K562 (cell line): ENCODE measurements at regions not wholly inside any gene's neighbourhood (a gene's known extent, or its start where the extent isn't known, plus 50 kb on each side); places are given as distances from the start of the nearest gene placed in this dataset.

Experiments
- BCLAF1 ChIP-seq, 2 experiments: fragments of 450-650 bp in 1 of 2; IDR thresholded peaks; 2 replicates each; pipeline ENCODE4 v1.6.1; 2011 to 2017; ENCODE audit warnings: low read depth in 2 of 2, antibody characterized with exemption in 1 of 2, borderline replicate concordance in 1 of 2, low read length in 1 of 2, mild to moderate bottlenecking in 1 of 2, mixed read lengths in 1 of 2; ENCODE audit not compliant: control insufficient read depth in 1 of 2
- CTCF ChIP-seq, 3 experiments: IDR thresholded peaks in 2 of 3; conservative IDR thresholded peaks in 1 of 3; 2 replicates each; pipeline ENCODE4 v1.5.1; 2011 to 2012; ENCODE audit warnings: low read length in 3 of 3, mild to moderate bottlenecking in 3 of 3, control low read depth in 2 of 3, improper control_type of control experiment in 1 of 3, inconsistent platforms in 1 of 3, low read depth in 1 of 3, mixed read lengths in 1 of 3, moderate library complexity in 1 of 3; ENCODE audit not compliant: insufficient read depth in 2 of 3
- EP300 ChIP-seq: IDR thresholded peaks from 2 replicates; pipeline ENCODE4 v1.6.1; 2012; ENCODE audit warnings: low read length, improper control_type of control experiment
- HDAC6 ChIP-seq: IDR thresholded peaks from 2 replicates; pipeline ENCODE4 v1.6.1; 2012; ENCODE audit warnings: low read depth, mild to moderate bottlenecking, control low read depth, inconsistent platforms, low read length, moderate library complexity
- HMG20B ChIP-seq: fragments of 250-450 bp; sonication (Bioruptor Pico); IDR thresholded peaks from 2 replicates; pipeline ENCODE4 v1.5.0; 2021; ENCODE audit warnings: mild to moderate bottlenecking
- MAX ChIP-seq: sonication (generic); formaldehyde crosslinking; IDR thresholded peaks from 2 replicates; pipeline ENCODE4 v1.9.0; 2022; ENCODE audit warnings: mild to moderate bottlenecking, missing genetic modification reagents
- POLR2A ChIP-seq: fragments of 450-650 bp; conservative IDR thresholded peaks from 2 replicates; pipeline ENCODE4 v1.6.1; 2016
- SOX6 ChIP-seq: fragments of 450-650 bp; IDR thresholded peaks from 2 replicates; pipeline ENCODE4 v1.6.1; 2014; ENCODE audit warnings: mild to moderate bottlenecking
- USF2 ChIP-seq: sonication (generic); formaldehyde crosslinking; IDR thresholded peaks from 2 replicates; pipeline ENCODE4 v1.5.0; 2020; ENCODE audit warnings: missing genetic modification reagents
- YY1 ChIP-seq, 3 experiments: IDR thresholded peaks; 2 replicates each; pipeline ENCODE4 v1.6.1; 2011; ENCODE audit warnings: low read length in 2 of 3, mild to moderate bottlenecking in 2 of 3, moderate library complexity in 2 of 3, borderline replicate concordance in 1 of 3, control low read depth in 1 of 3, low read depth in 1 of 3; ENCODE audit not compliant: insufficient read depth in 3 of 3, insufficient replicate concordance in 2 of 3, control insufficient read depth in 1 of 3, insufficient read length in 1 of 3; ENCODE audit errors: extremely low read depth in 1 of 3
- ZNF518B ChIP-seq: fragments of 250-450 bp; sonication (Bioruptor Pico); IDR thresholded peaks from 2 replicates; pipeline ENCODE4 v1.5.0; 2021; ENCODE audit warnings: mild to moderate bottlenecking, moderate library complexity

GRCh38 chr4:27668001-27668400, 807.4 kb downstream of the STIM2 start:
- TF ChIP-seq ZNF518B: no peak
- no peak for TF ChIP-seq CTCF (IDR thresholded peaks at IDR 0.05 in 2 of 3, conservative IDR thresholded peaks at IDR 0.05 in 1 of 3; ENCODE audit: insufficient read depth in 2 of 3, low read depth in 1 of 3, low read length in 3 of 3)
- no peak for TF ChIP-seq EP300
- TF ChIP-seq HMG20B (CRISPR knock-in tag): no peak
- no peak for TF ChIP-seq BCLAF1 (IDR thresholded peaks at IDR 0.05; ENCODE audit: borderline replicate concordance in 1 of 2, control insufficient read depth in 1 of 2, low read depth in 2 of 2, low read length in 1 of 2)
- no peak for TF ChIP-seq USF2 (CRISPR knock-in tag)
- TF ChIP-seq YY1 (IDR thresholded peaks at IDR 0.05; ENCODE audit: borderline replicate concordance in 1 of 3, control insufficient read depth in 1 of 3, extremely low read depth in 1 of 3, insufficient read depth in 3 of 3, insufficient read length in 1 of 3, insufficient replicate concordance in 2 of 3, low read depth in 1 of 3, low read length in 2 of 3): no peak
- no peak for TF ChIP-seq HDAC6
- no peak for TF ChIP-seq SOX6
- no peak for TF ChIP-seq MAX (CRISPR knock-in tag)
- no peak for TF ChIP-seq POLR2A
